Fibroblast of mammary gland (primary cell): ENCODE measurements at regions not wholly inside any gene's neighbourhood (a gene's known extent, or its start where the extent isn't known, plus 50 kb on each side); places are given as distances from the start of the nearest gene placed in this dataset.
A peak's percentile ranks its signal among the peaks of the same experiment; 100 is the strongest.

Source experiments
- DNase-seq: peaks from one replicate; pipeline ENCODE4 v3.0.0-alpha.2; 2010; ENCODE audit warnings: low read depth
- H3K4me3 ChIP-seq: 2 replicates; pipeline ENCODE4 v1.5.1; 2011; ENCODE audit warnings: low read depth, mild to moderate bottlenecking, low read length, moderate library complexity; ENCODE audit not compliant: control insufficient read depth
- CTCF ChIP-seq: conservative IDR thresholded peaks from 2 replicates; pipeline ENCODE4 v1.5.1; 2011; ENCODE audit warnings: low read depth, low read length, inconsistent platforms; ENCODE audit not compliant: control insufficient read depth, insufficient read depth

GRCh38 chr1:178629252-178630154 lies 95.5 kb upstream of the RALGPS2 start:
- peak; percentile 11 for TF ChIP-seq CTCF
- peak; percentile 86 for DNase-seq
- no peak overlapping the region for H3K4me3 ChIP-seq

- H3K4me3 ChIP-seq, result no peak overlapping the region
- peak; percentile 57 for DNase-seq
- no peak for TF ChIP-seq CTCF
These were observed 94.6 kb upstream of the RALGPS2 start for GRCh38 chr1:178630417-178630816.

- no peak overlapping the region for H3K4me3 ChIP-seq
These were observed 92.4 kb upstream of the RALGPS2 start for GRCh38 chr1:178632653-178633052.

DNA sequence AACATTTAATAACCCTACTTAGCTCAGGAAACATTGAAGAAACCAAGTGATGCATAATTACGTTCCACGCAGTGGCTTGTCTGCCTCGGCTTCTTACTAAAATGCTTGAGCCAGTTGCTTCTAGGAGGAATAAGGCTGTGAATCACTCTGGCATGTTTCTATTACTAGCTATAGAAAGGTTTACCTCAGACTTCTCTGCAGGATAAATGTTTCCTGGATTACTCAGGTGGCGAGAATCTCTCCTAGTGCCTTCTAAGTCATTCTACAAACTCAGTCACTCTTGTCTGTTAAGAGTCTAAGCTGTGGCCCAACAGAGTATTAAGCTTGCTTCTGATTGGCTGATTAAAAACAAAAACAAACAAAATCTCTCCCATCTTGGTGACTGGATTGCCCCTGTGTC lies 92.0 kb upstream of the RALGPS2 start:
- H3K4me3 ChIP-seq, result no peak overlapping the region
- no peak for TF ChIP-seq CTCF
- peak; percentile 85 for DNase-seq

More at GRCh38 chr1:178632653-178633052, 92.4 kb upstream of the RALGPS2 start:
- DNase-seq, result peak; percentile 95
- TF ChIP-seq CTCF, result no peak

DNA sequence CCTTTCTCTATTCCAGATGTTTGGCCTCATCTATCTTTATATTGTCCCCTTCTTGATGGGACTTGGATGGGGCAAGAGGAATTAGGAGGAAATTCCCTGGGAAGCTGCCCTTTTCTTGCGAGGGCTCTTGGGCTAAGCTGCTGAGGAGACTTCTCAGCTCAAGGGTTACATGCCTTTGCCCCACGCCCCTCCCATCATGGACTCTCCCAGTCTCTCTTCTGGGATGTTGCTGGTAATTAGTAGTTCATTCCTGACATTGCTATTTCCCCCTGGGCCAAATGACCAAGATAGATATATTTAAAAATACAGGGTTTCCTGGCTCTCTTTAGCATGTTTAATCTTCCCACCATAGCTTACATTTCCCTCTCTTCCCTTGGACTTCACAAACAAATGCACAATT lies 90.6 kb upstream of the RALGPS2 start:
- no peak for TF ChIP-seq CTCF
- DNase-seq, result no peak
- no peak overlapping the region for H3K4me3 ChIP-seq

GRCh38 chr1:178637841-178638240 lies 87.2 kb upstream of the RALGPS2 start:
- H3K4me3 ChIP-seq, result no peak overlapping the region
- DNase-seq, result no peak
- TF ChIP-seq CTCF, result no peak
